ENCODE measurements at regions not wholly inside any gene's neighbourhood (a gene's known extent, or its start where the extent isn't known, plus 50 kb on each side); places are given as distances from the start of the nearest gene placed in this dataset.

DNA sequence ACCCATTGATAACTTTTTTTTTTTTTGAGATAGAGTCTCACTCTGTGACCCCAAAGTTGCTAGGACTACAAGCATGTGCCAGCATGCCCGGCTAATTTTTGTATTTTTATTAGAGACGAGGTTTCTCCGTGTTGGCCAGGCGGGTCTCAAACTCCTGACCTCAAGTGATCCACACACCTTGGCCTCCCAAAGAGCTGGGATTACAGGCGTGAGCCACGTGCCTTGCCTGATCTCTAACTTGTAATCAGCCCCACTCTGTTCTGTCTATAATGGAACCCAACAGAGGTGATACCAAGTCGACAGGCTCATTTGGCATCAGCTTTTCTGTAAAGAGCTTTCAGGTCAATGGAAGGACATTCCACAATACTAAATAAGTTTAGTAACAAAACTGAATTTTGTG is 99.4 kb downstream of the HFE start:
- Histone ChIP-seq H2AK5ac (ENCODE audit: insufficient read length, low read length) (no peak overlapping the region), H4K91ac (ENCODE audit: insufficient read length, low read depth, low read length) (no peak overlapping the region), H2BK5ac (ENCODE audit: insufficient read length, low read length) (no peak overlapping the region), H3K56ac (ENCODE audit: insufficient read length, low read depth, low read length) (no peak overlapping the region), H3K9ac (ENCODE audit: extremely low read depth, insufficient read length, low read length) (no peak overlapping the region), H2BK20ac (ENCODE audit: low read depth, low read length, poor library complexity, severe bottlenecking) (no peak overlapping the region), H3K4me1 (ENCODE audit: insufficient read depth, low read length) (peaks cover 6% of the 10 kb centered on the region; the same call in 1 of the 2 replicates), H3K23me2 (ENCODE audit: insufficient read length, low read depth, low read length, poor library complexity, severe bottlenecking) (peaks cover 11% of the 10 kb centered on the region), H2BK120ac (ENCODE audit: low read depth, low read length, poor library complexity, severe bottlenecking) (no peak overlapping the region), H3K18ac (ENCODE audit: insufficient read length, low read depth, low read length) (no peak overlapping the region), H3K9me3 (ENCODE audit: control insufficient read depth, low read depth, low read length) (no peaks in the 10 kb centered on the region), H3K27ac (ENCODE audit: insufficient read length, low read depth, low read length) (no peak overlapping the region), H2BK12ac (ENCODE audit: insufficient read length, low read depth, low read length) (no peak overlapping the region), H3K27me3 (ENCODE audit: insufficient read depth, low read length) (no peaks in the 10 kb centered on the region), H3K14ac (ENCODE audit: insufficient read depth, low read length) (no peak overlapping the region), H4K8ac (replicated peaks; ENCODE audit: insufficient read length, low read depth, low read length) (no peak overlapping the region), H3K4ac (ENCODE audit: low read depth, low read length) (no peak overlapping the region), H3T11ph (ENCODE audit: low read length) (no peak overlapping the region), H2BK15ac (ENCODE audit: low read depth, low read length) (no peak overlapping the region), H3K23ac (ENCODE audit: insufficient read length, low read depth, low read length) (no peak overlapping the region), H4K5ac (ENCODE audit: insufficient read length, low read depth, low read length) (no peak overlapping the region), H4K20me1 (ENCODE audit: control insufficient read depth, insufficient read depth, insufficient read length) (no peaks in the 10 kb centered on the region), H3K79me1 (ENCODE audit: insufficient read depth, low read depth, low read length, poor library complexity, severe bottlenecking) (no peaks in the 10 kb centered on the region), H2AFZ (ENCODE audit: low read length) (no peak overlapping the region), H3K4me2 (ENCODE audit: insufficient read depth, insufficient read length, low read length) (no peak overlapping the region), H3K79me2 (ENCODE audit: insufficient read depth, low read length) (no peaks in the 10 kb centered on the region)
- Mint-ChIP-seq H3K9me3 (peaks cover 0 to 3% of the 10 kb centered on the region in 2 experiments; a peak in 1 of 5 replicates), H3K36me3 (ENCODE audit: insufficient read depth in 1 of 3, low read depth in 3 of 3) (no peaks in the 10 kb centered on the region), H3K4me3 (peak overlapping the region in 1 of 2 experiments; percentile 57; a peak in 2 of 5 replicates), H3K27ac (peak overlapping the region in 1 of 3 experiments; percentile 65; a peak in 1 of 7 replicates), H3K4me1 (peaks cover 44 to 50% of the 10 kb centered on the region in 2 experiments), H3K27me3 (ENCODE audit: low read depth) (peaks cover 5% of the 10 kb centered on the region; the same call in 1 of the 2 replicates)
- WGBS (ENCODE audit: extremely low coverage, insufficient read length, low lambda C conversion rate), result no CpG with 5 or more reads among the region's 7 CpGs
- TF ChIP-seq, protein P1, sequence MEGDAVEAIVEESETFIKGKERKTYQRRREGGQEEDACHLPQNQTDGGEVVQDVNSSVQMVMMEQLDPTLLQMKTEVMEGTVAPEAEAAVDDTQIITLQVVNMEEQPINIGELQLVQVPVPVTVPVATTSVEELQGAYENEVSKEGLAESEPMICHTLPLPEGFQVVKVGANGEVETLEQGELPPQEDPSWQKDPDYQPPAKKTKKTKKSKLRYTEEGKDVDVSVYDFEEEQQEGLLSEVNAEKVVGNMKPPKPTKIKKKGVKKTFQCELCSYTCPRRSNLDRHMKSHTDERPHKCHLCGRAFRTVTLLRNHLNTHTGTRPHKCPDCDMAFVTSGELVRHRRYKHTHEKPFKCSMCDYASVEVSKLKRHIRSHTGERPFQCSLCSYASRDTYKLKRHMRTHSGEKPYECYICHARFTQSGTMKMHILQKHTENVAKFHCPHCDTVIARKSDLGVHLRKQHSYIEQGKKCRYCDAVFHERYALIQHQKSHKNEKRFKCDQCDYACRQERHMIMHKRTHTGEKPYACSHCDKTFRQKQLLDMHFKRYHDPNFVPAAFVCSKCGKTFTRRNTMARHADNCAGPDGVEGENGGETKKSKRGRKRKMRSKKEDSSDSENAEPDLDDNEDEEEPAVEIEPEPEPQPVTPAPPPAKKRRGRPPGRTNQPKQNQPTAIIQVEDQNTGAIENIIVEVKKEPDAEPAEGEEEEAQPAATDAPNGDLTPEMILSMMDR (conservative IDR thresholded peaks at IDR 0.05), result no peak
- no peak for DNase-seq

Data from H9 (cell line).